Spleen (tissue), 11 donors: ENCODE measurements at regions not wholly inside any gene's neighbourhood (a gene's known extent, or its start where the extent isn't known, plus 50 kb on each side); places are given as distances from the start of the nearest gene placed in this dataset.

ENCODE experiments used
- DNase-seq: peaks from one replicate; pipeline ENCODE4 v3.0.0-alpha.2; 2020
- H3K27ac ChIP-seq, 8 donors: fragments of 200-600 bp; sonication (generic) in 7 of 8; 1 replicate in 4 of 8; 2 replicates in 4 of 8; pipeline versions ENCODE4 v1.5.0 to v1.8.0; 2016 to 2021; ENCODE audit warnings: inconsistent platforms in 4 of 8, mild to moderate bottlenecking in 4 of 8, moderate library complexity in 1 of 8
- H3K27me3 ChIP-seq, 7 donors: fragments of 200-600 bp; sonication (generic) in 6 of 7; replicated peaks in 1 of 7; 1 replicate in 4 of 7; 2 replicates in 3 of 7; pipeline versions ENCODE4 v1.5.0 to v1.8.0; 2016 to 2021; ENCODE audit warnings: inconsistent platforms in 3 of 7, mild to moderate bottlenecking in 1 of 7
- H3K36me3 ChIP-seq, 6 donors: fragments of 200-600 bp; sonication (generic) in 5 of 6; 1 replicate in 4 of 6; 2 replicates in 2 of 6; pipeline versions ENCODE4 v1.5.0 to v1.8.0; 2016 to 2021; ENCODE audit warnings: inconsistent platforms in 2 of 6
- H3K4me1 ChIP-seq, 6 donors: fragments of 200-600 bp; sonication (generic) in 5 of 6; 1 replicate in 3 of 6; 2 replicates in 3 of 6; pipeline versions ENCODE4 v1.5.0 to v1.8.0; 2016 to 2021; ENCODE audit warnings: inconsistent platforms in 3 of 6
- H3K4me3 ChIP-seq, 8 donors: fragments of 200-600 bp; sonication (generic) in 7 of 8; 1 replicate in 4 of 8; 2 replicates in 4 of 8; pipeline versions ENCODE4 v1.5.0 to v1.8.0; 2016 to 2021; ENCODE audit warnings: inconsistent platforms in 4 of 8, mild to moderate bottlenecking in 4 of 8, moderate library complexity in 2 of 8
- H3K9me3 ChIP-seq, 8 donors: fragments of 200-600 bp; sonication (generic) in 7 of 8; 1 replicate in 4 of 8; 2 replicates in 4 of 8; pipeline versions ENCODE4 v1.5.0 to v1.8.0; 2016 to 2021; ENCODE audit warnings: inconsistent platforms in 4 of 8
- POLR2A ChIP-seq, 3 donors: fragments of 450-650 bp; IDR thresholded peaks; one replicate each; pipeline ENCODE4 v1.5.1; 2017; ENCODE audit warnings: antibody characterized with exemption in 3 of 3, mild to moderate bottlenecking in 1 of 3
- POLR2AphosphoS5 ChIP-seq, 3 donors: sonication (generic); formaldehyde crosslinking; IDR thresholded peaks; one replicate each; pipeline ENCODE4 v1.5.1; 2017; ENCODE audit warnings: antibody characterized with exemption in 3 of 3
- WGBS, 5 donors: extraction: QIAGEN DNeasy Blood & Tissue Kit in 3 of 5; methylation state at CpG; one replicate each; pipeline versions ENCODE4 v1.1.5 to v1.1.7; 2013 to 2018; 5-methylcytosine and 5-hydroxymethylcytosine counted together
- intact Hi-C: fragments of 100-400 bp; cut with DNase I; formaldehyde crosslinking; loops from one replicate; pipeline ENCODE4 v1.15.0; 2023; ENCODE audit warnings: low total_unique reads
- TF ChIP-seq, protein P1 (sequence below), 11 experiments: fragments of 200-600 bp in 7 of 11; fragments of 450-650 bp in 4 of 11; sonication (generic) in 4 of 11; IDR thresholded peaks in 8 of 11; conservative IDR thresholded peaks in 3 of 11; 1 replicate in 7 of 11; 2 replicates in 4 of 11; pipeline versions ENCODE4 v1.4.0 to v1.8.0; 2016 to 2021; ENCODE audit warnings: antibody characterized with exemption in 11 of 11, inconsistent platforms in 4 of 11, mild to moderate bottlenecking in 1 of 11
- donor health status: healthy with polysubstance abuse.
- donor health status: DM: no; HTN: no; CAD: no; lungs with moderate emphysema.
- donor health status: DM: no; HTN: no; CAD: no.
- donor health status: Bipolar disorder and iron deficiency.
- donor health status: healthy.
- donor health status: DM: no; HTN: no; CAD: no.
- donor health status: DM: yes; HTN: yes; CAD: no.

DNA sequence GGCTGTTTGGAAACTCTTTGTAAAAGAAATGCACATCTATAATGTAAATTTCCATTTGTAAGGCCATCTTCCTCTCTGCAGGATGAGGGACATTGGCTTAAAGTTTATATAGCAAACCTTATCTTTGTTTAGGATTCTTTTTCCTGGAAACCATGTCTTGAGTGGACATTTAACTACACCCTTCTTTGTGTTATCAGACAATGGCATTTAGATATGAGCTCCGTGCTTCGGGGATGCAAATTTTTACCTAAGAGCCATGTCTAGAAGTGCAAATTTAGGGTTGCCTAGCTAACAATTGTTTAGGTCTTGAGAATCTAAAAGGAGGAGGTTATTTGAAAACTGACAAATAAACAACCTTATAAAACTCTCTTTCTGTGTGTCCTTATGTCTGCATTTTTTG is 623.8 kb downstream of the MMUT start:
- Histone ChIP-seq H3K27ac (no peak overlapping the region), H3K4me3 (no peak overlapping the region), H3K36me3 (no peaks in the 10 kb centered on the region), H3K27me3 (no peaks in the 10 kb centered on the region), H3K9me3 (peaks cover 3 to 68% (median 41%) of the 10 kb centered on the region in 8 donors), H3K4me1 (peaks cover 0 to 6% (median 0%) of the 10 kb centered on the region in 6 donors)
- no peak for DNase-seq
- no peak for TF ChIP-seq POLR2A (IDR thresholded peaks at IDR 0.05)
- TF ChIP-seq, protein P1, sequence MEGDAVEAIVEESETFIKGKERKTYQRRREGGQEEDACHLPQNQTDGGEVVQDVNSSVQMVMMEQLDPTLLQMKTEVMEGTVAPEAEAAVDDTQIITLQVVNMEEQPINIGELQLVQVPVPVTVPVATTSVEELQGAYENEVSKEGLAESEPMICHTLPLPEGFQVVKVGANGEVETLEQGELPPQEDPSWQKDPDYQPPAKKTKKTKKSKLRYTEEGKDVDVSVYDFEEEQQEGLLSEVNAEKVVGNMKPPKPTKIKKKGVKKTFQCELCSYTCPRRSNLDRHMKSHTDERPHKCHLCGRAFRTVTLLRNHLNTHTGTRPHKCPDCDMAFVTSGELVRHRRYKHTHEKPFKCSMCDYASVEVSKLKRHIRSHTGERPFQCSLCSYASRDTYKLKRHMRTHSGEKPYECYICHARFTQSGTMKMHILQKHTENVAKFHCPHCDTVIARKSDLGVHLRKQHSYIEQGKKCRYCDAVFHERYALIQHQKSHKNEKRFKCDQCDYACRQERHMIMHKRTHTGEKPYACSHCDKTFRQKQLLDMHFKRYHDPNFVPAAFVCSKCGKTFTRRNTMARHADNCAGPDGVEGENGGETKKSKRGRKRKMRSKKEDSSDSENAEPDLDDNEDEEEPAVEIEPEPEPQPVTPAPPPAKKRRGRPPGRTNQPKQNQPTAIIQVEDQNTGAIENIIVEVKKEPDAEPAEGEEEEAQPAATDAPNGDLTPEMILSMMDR (IDR thresholded peaks at IDR 0.05 in 8 of 11, conservative IDR thresholded peaks at IDR 0.05 in 3 of 11): no peak
- TF ChIP-seq POLR2AphosphoS5 (IDR thresholded peaks at IDR 0.05): no peak
- intact Hi-C loops: no loop called here
- WGBS, 5 donors: 22 to 29% (median 25%) methylated on average over 2 of the region's 2 CpGs

- Histone ChIP-seq H3K4me3 (no peak overlapping the region), H3K4me1 (peaks cover 0 to 6% (median 0%) of the 10 kb centered on the region in 6 donors), H3K36me3 (no peaks in the 10 kb centered on the region), H3K9me3 (peaks cover 3 to 57% (median 34%) of the 10 kb centered on the region in 8 donors), H3K27ac (no peak overlapping the region), H3K27me3 (no peaks in the 10 kb centered on the region)
- no peak for DNase-seq
- 72 to 85% (median 78%) methylated on average over 3 of the region's 3 CpGs for WGBS, 5 donors
- intact Hi-C loops: no loop called here
- TF ChIP-seq POLR2A (IDR thresholded peaks at IDR 0.05): no peak
- TF ChIP-seq, protein P1 (IDR thresholded peaks at IDR 0.05 in 8 of 11, conservative IDR thresholded peaks at IDR 0.05 in 3 of 11): no peak
- no peak for TF ChIP-seq POLR2AphosphoS5 (IDR thresholded peaks at IDR 0.05)
These were observed 625.3 kb downstream of the MMUT start for GRCh38 chr6:48837744-48838143.

DNA sequence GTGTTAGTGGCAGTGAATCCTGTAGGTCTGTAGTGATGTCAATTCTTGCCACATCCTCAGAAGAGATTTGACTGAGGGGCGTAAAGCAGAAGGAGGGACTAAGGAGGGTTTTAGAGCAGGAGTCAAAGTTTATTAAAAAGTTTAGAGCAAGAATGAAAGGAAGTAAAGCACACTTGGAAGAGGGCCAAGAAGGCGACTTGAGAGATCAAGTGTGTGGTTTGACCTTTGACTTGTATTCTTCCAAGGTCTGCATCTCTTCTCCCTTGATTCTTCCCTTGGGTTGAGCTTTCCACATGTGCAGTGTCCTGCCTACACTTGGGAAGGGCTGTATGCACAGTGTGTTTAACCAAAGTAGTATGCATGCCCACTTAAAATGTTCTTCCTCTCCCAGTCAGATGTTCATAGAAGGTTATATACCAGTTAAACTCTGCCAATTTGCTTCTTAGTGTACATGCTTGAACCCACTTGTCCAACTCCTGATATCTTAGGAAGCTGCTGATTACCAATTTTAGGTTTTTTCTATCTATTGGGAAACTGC is 627.6 kb downstream of the MMUT start:
- DNase-seq: no peak
- H3K36me3 ChIP-seq: no peaks in the 10 kb centered on the region
- H3K9me3 ChIP-seq: peaks cover 0 to 34% (median 12%) of the 10 kb centered on the region in 8 donors
- peaks cover 0 to 6% (median 0%) of the 10 kb centered on the region in 6 donors for H3K4me1 ChIP-seq
- no peak overlapping the region for H3K27ac ChIP-seq
- intact Hi-C loops: no loop called here
- TF ChIP-seq, protein P1 (IDR thresholded peaks at IDR 0.05 in 8 of 11, conservative IDR thresholded peaks at IDR 0.05 in 3 of 11): no peak
- TF ChIP-seq POLR2A (IDR thresholded peaks at IDR 0.05) (no peak), POLR2AphosphoS5 (IDR thresholded peaks at IDR 0.05) (no peak)
- H3K27me3 ChIP-seq: no peaks in the 10 kb centered on the region
- WGBS, 5 donors: 25 to 53% (median 40%) methylated on average over 2 of the region's 2 CpGs
- H3K4me3 ChIP-seq: no peak overlapping the region

- Histone ChIP-seq H3K4me3 (no peak overlapping the region), H3K27me3 (no peaks in the 10 kb centered on the region), H3K27ac (no peak overlapping the region), H3K9me3 (peaks cover 0 to 27% (median 5%) of the 10 kb centered on the region in 8 donors), H3K36me3 (no peaks in the 10 kb centered on the region), H3K4me1 (peaks cover 0 to 6% (median 0%) of the 10 kb centered on the region in 6 donors)
- TF ChIP-seq, protein P1 (IDR thresholded peaks at IDR 0.05 in 8 of 11, conservative IDR thresholded peaks at IDR 0.05 in 3 of 11): no peak
- no peak for TF ChIP-seq POLR2A (IDR thresholded peaks at IDR 0.05)
- TF ChIP-seq POLR2AphosphoS5 (IDR thresholded peaks at IDR 0.05): no peak
- intact Hi-C loops: no loop called here
- no peak for DNase-seq
These were observed 628.3 kb downstream of the MMUT start for GRCh38 chr6:48834706-48835105.
